Lower lobe of right lung (tissue), 2 donors: ENCODE measurements at regions not wholly inside any gene's neighbourhood (a gene's known extent, or its start where the extent isn't known, plus 50 kb on each side); places are given as distances from the start of the nearest gene placed in this dataset.

Experiments used
- ATAC-seq, 2 donors: fragments of 200-7000 bp; cut with Tn5 transposase; one replicate each; pipeline ENCODE4 v1.9.1; 2020 to 2022; ENCODE audit warnings: mild to moderate bottlenecking in 2 of 2, moderate library complexity in 2 of 2
- DNase-seq: peaks from one replicate; pipeline ENCODE4 v3.0.0-alpha.2; 2020
- H3K27ac ChIP-seq: fragments of 200-600 bp; one replicate; pipeline ENCODE4 v1.8.0; 2022
- H3K27me3 ChIP-seq: fragments of 200-600 bp; one replicate; pipeline ENCODE4 v1.8.0; 2022; ENCODE audit warnings: low read depth
- H3K36me3 ChIP-seq: fragments of 200-600 bp; one replicate; pipeline ENCODE4 v1.8.0; 2022; ENCODE audit warnings: mild to moderate bottlenecking
- H3K4me1 ChIP-seq: fragments of 200-600 bp; one replicate; pipeline ENCODE4 v1.8.0; 2022
- H3K4me3 ChIP-seq: fragments of 200-600 bp; one replicate; pipeline ENCODE4 v1.8.0; 2022; ENCODE audit warnings: mild to moderate bottlenecking
- H3K9me3 ChIP-seq: fragments of 200-600 bp; one replicate; pipeline ENCODE4 v1.8.0; 2022
- CTCF ChIP-seq: fragments of 200-600 bp; IDR thresholded peaks from one replicate; pipeline ENCODE4 v1.8.0; 2022; ENCODE audit warnings: antibody characterized with exemption, mild to moderate bottlenecking
- intact Hi-C: fragments of 100-400 bp; cut with DNase I; formaldehyde crosslinking; loops from one replicate; pipeline ENCODE4 v1.11.0; 2022
- donor health status: DM: no; HTN: yes; CAD: no; lungs with severe emphysema.

- ATAC-seq (no peak), DNase-seq (no peak)
- Histone ChIP-seq H3K4me3 (no peak overlapping the region), H3K4me1 (no peaks in the 10 kb centered on the region), H3K9me3 (no peaks in the 10 kb centered on the region), H3K36me3 (no peaks in the 10 kb centered on the region), H3K27ac (no peak overlapping the region), H3K27me3 (no peaks in the 10 kb centered on the region)
- no peak for TF ChIP-seq CTCF
- intact Hi-C loops: no loop called here
These were observed 93.9 kb upstream of the API5 start for GRCh38 chr11:43217849-43218248.

GRCh38 chr11:43222215-43222614 lies 89.6 kb upstream of the API5 start:
- Histone ChIP-seq H3K27me3 (no peaks in the 10 kb centered on the region), H3K36me3 (no peaks in the 10 kb centered on the region), H3K27ac (no peak overlapping the region), H3K4me3 (no peak overlapping the region), H3K4me1 (no peaks in the 10 kb centered on the region), H3K9me3 (no peaks in the 10 kb centered on the region)
- TF ChIP-seq CTCF: no peak
- intact Hi-C loops: no loop called here
- ATAC-seq: no peak
- DNase-seq: no peak

GRCh38 chr11:43223026-43223425 lies 88.8 kb upstream of the API5 start:
- Histone ChIP-seq H3K36me3 (no peaks in the 10 kb centered on the region), H3K4me3 (no peak overlapping the region), H3K27ac (no peak overlapping the region), H3K27me3 (no peaks in the 10 kb centered on the region), H3K9me3 (no peaks in the 10 kb centered on the region), H3K4me1 (no peaks in the 10 kb centered on the region)
- DNase-seq: no peak
- ATAC-seq: no peak
- no peak for TF ChIP-seq CTCF
- intact Hi-C loops: no loop called here

- intact Hi-C loops: no loop called here
- no peak for DNase-seq
- H3K36me3 ChIP-seq: no peaks in the 10 kb centered on the region
- TF ChIP-seq CTCF: no peak
- H3K4me3 ChIP-seq: no peak overlapping the region
- H3K27ac ChIP-seq: no peak overlapping the region
- H3K9me3 ChIP-seq: no peaks in the 10 kb centered on the region
- no peaks in the 10 kb centered on the region for H3K4me1 ChIP-seq
- H3K27me3 ChIP-seq: no peaks in the 10 kb centered on the region
- no peak for ATAC-seq
These were observed 76.9 kb upstream of the API5 start for GRCh38 chr11:43234881-43235280.

GRCh38 chr11:43238341-43238740 lies 73.5 kb upstream of the API5 start:
- TF ChIP-seq CTCF: no peak
- intact Hi-C loops: no loop called here
- H3K36me3 ChIP-seq: no peaks in the 10 kb centered on the region
- no peak overlapping the region for H3K4me3 ChIP-seq
- H3K27me3 ChIP-seq: no peaks in the 10 kb centered on the region
- DNase-seq (no peak), ATAC-seq (no peak)
- H3K27ac ChIP-seq: no peak overlapping the region
- no peaks in the 10 kb centered on the region for H3K4me1 ChIP-seq
- no peaks in the 10 kb centered on the region for H3K9me3 ChIP-seq

- intact Hi-C loops: no loop called here
- H3K27me3 ChIP-seq: no peaks in the 10 kb centered on the region
- H3K4me3 ChIP-seq: no peak overlapping the region
- no peaks in the 10 kb centered on the region for H3K36me3 ChIP-seq
- H3K27ac ChIP-seq: no peak overlapping the region
- H3K9me3 ChIP-seq: no peaks in the 10 kb centered on the region
- DNase-seq (no peak), ATAC-seq (no peak)
- TF ChIP-seq CTCF: no peak
- H3K4me1 ChIP-seq: no peaks in the 10 kb centered on the region
These were observed 72.0 kb upstream of the API5 start for GRCh38 chr11:43239791-43240190.
